GM10248 (cell line): ENCODE measurements at regions not wholly inside any gene's neighbourhood (a gene's known extent, or its start where the extent isn't known, plus 50 kb on each side); places are given as distances from the start of the nearest gene placed in this dataset.

Experiments used
- CTCF ChIA-PET: fragments of 300-600 bp; sonication (Branson Sonifier 250); formaldehyde crosslinking; extraction: SDS; loops from one replicate; lab custom pipeline; 2021; ENCODE audit warnings: antibody characterized with exemption; lab: Yijun Ruan, JAX
- POLR2A ChIA-PET: fragments of 350-650 bp; sonication (Branson Sonifier 250); formaldehyde crosslinking; extraction: SDS; loops from one replicate; lab custom pipeline; 2020; ENCODE audit warnings: antibody characterized with exemption; lab: Yijun Ruan, JAX
- DNase-seq: peaks from one replicate; pipeline ENCODE4 v3.0.0; 2012; ENCODE audit errors: extremely low spot score
- TF ChIP-seq, protein P1 (sequence below): IDR thresholded peaks from 2 replicates; pipeline ENCODE4 v1.5.1; 2012; ENCODE audit warnings: mild to moderate bottlenecking, low read depth; ENCODE audit errors: extremely low read depth, missing control alignments, control extremely low read depth

DNA sequence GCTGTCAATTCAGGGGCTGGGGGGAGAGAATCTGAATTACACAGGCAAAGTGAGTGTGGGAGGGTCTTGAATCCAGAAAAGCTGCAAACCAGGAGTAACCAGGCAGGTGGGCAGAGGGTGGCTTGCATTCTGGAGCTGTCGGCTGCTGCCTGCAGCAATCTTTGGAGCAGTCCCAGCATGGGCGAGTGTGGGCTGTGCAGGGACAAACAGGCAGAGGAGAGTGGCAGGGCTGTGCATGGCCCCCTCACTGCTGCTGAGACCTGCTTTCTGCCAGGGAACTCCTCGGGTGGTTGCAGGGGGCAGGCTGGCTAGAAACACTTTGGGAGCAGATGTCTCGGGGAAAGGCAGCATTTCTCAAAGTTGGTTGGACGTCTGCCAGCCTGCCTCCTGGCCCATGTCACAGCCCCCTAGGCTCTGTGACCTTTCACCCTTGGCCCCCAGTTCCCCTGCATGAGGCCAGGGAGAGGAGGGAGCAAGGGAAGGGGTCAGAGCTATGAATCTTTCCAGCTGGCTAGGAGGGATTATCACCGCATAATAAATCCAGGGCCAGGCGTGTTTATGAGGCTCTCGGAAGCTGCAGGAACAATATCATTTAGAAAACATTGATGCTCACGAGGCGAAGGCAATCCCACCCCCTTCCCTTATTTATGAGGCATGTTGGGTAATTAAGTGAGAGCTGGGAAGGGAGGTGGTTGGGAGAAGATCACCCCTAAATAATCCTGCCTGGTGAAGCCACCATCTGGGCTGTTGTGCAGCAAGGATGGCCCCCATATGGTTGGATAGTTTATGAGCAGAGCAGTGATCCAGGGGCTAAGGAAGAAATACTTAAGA is 212.3 kb upstream of the NCAM1 start:
- CTCF ChIA-PET, result interaction anchor here (0.9 kb wide), 1 partner anchor 226 kb away, joined by 3 read pairs; no protein-coding TSS in a partner anchor
- POLR2A ChIA-PET, result no interaction called here
- TF ChIP-seq, protein P1, sequence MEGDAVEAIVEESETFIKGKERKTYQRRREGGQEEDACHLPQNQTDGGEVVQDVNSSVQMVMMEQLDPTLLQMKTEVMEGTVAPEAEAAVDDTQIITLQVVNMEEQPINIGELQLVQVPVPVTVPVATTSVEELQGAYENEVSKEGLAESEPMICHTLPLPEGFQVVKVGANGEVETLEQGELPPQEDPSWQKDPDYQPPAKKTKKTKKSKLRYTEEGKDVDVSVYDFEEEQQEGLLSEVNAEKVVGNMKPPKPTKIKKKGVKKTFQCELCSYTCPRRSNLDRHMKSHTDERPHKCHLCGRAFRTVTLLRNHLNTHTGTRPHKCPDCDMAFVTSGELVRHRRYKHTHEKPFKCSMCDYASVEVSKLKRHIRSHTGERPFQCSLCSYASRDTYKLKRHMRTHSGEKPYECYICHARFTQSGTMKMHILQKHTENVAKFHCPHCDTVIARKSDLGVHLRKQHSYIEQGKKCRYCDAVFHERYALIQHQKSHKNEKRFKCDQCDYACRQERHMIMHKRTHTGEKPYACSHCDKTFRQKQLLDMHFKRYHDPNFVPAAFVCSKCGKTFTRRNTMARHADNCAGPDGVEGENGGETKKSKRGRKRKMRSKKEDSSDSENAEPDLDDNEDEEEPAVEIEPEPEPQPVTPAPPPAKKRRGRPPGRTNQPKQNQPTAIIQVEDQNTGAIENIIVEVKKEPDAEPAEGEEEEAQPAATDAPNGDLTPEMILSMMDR, result no peak
- no peak for DNase-seq

DNA sequence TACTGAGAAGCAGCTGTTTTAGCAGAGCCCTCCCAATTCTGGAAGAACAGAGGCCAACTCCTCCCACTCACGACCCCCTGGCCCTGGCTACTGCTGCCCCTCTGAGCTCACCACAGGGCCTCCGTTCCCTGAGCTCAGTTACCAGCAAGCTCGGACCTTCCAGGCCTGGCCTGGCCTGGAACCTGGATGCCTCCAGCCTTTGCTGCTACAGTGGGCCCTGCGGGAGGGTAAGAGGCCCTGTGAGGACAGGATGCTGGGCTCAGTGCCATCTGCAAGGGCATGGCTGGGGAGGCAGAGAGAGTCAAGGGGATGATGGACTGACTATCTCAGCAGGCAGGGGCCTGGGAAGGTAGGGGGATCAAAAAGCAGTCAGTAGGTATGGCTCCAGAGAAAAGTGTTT is 209.9 kb upstream of the NCAM1 start:
- TF ChIP-seq, protein P1, result no peak
- POLR2A ChIA-PET, result no interaction called here
- no peak for DNase-seq
- CTCF ChIA-PET, result interaction anchor here (1.5 kb wide), 1 partner anchor 9 kb away, joined by 4 read pairs; no protein-coding TSS in a partner anchor

DNA sequence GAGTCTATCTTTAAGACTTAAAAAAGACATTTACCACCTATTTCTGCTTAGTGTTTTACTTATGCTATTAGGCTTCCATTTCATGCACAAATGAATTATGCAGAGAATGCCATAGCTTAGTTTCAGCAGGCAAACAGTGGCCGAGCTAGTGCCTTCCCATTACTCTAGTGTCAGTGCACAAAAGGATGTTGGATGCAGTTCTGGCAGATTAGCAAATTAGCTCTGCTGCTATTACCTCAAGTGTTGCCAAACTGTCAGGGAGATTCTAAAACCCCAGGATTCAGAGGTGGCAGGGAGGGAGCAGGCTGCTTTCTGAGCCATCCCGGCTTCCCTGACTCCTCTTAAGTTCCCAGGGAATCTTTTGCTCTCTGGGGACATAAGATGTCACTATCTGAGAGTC is 209.4 kb upstream of the NCAM1 start:
- TF ChIP-seq, protein P1, result no peak
- POLR2A ChIA-PET, result no interaction called here
- CTCF ChIA-PET, result no interaction called here
- no peak for DNase-seq

DNA sequence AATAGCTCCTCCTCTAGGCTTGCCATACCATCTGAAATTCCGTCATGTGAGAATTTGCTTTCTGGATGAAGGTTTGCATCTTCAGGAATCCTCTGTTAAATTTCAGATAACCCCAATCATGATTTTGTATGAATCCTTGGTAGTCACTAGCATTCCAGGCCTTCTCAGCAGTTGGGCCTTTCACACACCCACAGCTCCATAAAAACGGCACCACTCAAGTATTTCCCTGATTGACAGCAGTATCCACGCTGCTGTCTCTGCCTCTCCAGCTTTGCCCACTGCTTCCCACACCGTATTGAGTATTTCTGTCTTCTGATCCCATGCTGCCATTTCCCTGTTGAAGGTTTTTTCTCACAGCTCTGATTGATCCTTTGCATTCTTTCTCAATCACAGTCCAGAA is 208.7 kb upstream of the NCAM1 start:
- ChIA-PET POLR2A (no interaction called here), CTCF (no interaction called here)
- TF ChIP-seq, protein P1, result no peak
- DNase-seq, result no peak

DNA sequence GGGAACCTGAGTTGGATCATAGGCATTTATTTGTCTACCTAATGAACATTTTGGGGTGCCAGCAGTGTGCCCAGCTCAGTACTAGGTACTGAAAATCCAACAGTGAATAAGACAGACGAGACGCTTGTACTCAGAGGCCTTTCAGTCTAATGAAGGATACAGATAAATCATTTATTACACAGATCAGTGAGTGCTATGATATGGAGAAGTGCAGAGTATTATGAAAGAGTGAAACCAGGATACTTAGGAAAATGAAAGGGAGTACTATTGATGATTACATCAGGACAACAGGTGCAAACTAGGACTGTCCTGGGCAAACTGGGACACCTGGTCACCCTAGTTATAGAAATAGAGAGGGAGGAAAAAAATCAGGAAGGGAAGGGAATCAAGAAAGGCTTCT is 207.5 kb upstream of the NCAM1 start:
- CTCF ChIA-PET, result no interaction called here

DNA sequence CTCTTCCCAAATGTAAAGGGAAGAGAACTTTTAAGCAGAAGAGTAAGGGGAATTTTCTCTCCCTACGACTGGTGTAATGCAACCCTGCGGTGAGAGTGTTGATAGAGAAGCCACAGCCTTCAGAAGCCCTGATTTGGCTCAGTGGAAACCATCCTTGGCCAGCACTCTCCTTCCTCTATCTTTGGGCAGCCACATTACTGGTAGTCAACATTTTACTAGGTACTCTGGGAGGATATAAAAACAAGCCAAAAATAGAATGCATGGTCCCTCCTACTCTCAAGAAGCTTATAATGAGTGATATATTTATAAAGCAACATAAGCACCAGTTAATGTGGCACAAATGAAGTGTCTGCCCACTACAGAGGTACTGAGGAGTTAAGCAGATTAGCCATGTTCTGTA is 201.8 kb upstream of the NCAM1 start:
- no peak for DNase-seq
- CTCF ChIA-PET, result interaction anchor here (1.1 to 1.3 kb wide), 3 partner anchors 15 to 171 kb away, joined by 3 to 5 read pairs (median 3); no protein-coding TSS in a partner anchor
- TF ChIP-seq, protein P1, result no peak
- POLR2A ChIA-PET, result no interaction called here

More for the DNA sequence above, 207.5 kb upstream of the NCAM1 start:
- DNase-seq, result no peak
- POLR2A ChIA-PET, result no interaction called here
- TF ChIP-seq, protein P1, result no peak
